ENCODE measurements at regions not wholly inside any gene's neighbourhood (a gene's known extent, or its start where the extent isn't known, plus 50 kb on each side); places are given as distances from the start of the nearest gene placed in this dataset.

DNA sequence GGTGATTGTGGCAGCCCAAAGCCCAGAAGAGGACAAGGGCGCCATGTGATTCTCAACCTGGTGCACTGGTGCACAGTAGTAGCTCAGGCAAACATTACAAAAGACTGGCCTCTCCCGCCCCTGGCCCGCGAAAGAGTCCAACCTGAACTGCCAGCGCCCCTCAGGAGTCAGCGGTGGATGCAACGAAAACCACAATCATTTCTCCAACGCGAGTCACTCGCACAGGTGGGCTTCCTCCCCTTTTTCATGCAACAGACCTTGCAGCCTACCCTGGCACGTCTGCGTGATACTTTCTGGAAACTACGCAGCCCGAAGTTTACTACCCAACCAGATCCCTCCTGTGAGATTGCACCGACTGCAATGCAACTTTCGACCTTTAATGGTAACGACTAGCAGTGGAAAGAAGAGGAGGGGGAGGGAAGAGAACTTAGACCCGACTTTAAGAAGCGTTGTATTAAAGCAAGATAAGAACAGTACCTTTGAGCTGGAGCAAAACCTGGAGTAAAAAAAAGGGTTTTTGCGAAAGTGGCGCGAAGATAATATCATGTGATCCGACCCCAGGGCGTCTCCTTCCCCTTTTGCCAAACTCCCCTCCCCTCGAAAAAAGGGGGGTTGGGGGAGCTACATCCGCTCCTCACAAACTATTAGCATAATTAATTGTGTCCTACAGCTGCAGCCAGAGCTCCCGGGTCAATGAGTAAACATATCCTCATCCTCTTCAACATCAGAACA is 63.3 kb upstream of the CCDC160 start:
- no peak for DNase-seq

GRCh38 chrX:134174273-134174660 is 62.7 kb upstream of the CCDC160 start:
- no peak for DNase-seq

DNA sequence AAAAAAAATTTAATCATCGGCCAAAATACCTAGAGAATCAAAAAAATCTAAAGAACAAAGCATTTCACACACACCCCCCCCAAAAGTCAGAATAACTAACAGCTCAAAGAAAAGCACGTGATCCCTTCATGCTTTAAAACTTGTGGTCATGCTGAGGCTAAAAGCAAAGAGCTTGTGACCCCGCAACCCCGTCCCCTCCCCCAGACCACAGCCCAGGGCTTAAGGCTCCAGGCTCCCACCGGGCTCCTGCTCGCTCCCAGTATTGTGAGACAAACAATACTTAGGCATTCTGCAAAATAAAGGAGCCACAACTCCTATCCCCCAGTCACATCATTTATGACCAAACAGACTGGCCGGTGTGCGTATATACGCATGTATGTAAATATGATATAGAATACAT is 62.1 kb upstream of the CCDC160 start:
- no peak for DNase-seq

DNA sequence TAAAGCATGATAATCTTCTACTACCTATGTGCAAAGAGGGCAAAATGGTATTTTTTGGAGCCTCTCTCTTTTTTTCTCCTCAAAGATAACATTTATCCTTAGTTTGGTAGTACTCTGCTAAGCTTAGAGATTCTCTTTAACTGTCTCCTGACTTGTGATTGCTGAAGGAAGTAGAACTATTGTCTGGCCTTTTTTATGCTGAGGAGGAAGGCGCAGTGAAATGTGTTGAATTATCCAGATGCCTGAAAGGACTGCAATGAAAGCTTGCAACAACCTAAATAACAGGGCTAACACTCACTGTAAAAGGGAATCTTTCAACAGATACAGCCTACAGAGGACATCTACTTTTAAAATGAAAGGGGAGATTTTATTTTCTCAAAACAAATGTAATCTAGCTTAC is 59.5 kb upstream of the CCDC160 start:
- DNase-seq, result no peak

DNA sequence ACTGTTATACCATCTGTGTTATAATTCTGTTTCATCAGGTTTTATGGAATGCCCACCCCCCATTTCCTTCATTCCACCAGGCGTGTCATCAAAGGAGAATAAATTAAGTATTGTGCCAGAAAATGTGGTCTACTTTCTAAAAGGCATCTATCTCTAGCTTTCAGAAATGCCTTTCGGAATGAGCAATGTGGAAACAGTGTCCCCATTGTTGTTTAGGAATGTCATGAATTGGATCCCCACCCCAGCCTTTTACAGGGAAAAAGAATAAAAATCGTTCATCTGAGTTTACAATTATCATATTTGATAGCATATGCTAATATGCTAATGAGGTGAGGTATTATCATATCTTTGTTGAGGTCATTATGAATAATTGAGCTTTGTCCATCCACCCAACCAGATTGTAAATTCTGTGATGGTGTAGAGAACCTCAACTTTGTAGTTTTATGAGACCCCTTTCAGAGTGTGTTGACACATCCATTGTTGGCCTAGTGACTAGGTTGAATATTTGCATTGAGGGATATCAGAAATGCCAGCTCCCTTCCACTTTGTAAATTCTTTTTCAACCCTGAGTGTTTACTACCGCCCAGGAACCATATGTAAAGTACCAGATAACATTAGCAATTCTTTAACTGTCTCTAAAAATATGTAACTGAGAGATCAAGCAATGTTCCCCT is 56.2 kb upstream of the CCDC160 start:
- no peak for DNase-seq

DNA sequence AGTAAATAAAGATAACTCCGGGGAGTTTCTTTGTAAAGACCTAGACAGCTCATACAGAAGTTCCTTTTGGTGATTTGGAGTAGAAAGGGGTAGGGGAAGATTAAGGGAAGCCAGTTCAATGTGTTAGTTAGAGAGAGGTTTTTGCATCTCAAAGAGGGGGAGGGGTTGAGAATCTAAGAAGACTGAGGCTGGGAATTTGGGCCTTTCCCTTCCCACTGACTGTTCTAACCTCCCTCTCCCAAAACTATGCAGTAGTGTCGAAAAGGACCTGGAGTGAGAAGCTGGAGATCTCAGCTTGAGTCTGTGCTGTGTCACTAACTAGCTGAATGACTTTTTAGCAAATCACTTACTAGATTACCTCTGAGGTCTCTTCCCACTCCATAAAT is 55.7 kb upstream of the CCDC160 start:
- DNase-seq, result no peak

DNA sequence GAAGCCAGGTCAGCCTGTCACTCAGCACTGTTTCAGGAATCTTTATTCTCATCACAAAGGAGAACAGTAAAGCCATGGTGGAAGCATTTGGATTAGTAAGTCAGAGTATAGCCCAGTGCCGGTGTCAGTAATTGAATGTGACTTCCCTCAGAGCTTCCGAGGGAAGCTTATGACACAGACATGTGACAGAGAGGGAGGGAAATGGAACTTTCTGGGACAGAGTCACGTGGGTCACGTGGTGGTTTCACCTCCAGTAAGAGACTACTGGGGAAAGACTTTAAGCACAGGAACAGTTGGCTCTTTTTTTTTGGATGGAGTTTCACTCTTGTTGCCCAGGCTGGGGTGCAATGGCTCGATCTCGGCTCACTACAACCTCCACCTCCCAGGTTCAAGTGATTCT is 53.3 kb upstream of the CCDC160 start:
- DNase-seq, result no peak

DNA sequence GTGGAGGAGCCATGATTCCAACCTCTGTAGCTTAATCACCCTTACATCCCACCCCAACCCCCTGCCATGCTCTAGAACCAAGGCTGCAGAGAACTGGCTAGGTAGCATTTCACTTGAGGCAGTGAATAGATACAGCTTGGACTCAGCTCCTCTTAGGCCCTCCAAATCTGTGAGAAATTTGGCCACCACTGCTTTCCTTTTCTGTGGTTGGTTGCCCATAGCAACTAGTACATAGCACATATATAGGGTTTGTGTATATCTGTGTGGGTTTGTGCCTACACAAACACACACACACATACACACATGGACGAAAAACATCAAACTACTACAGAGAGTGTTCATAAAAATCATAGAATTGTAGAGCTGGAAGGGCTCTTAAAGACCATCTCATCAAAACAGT is 52.0 kb upstream of the CCDC160 start:
- no peak for DNase-seq

GRCh38 chrX:134186362-134187121 is 50.4 kb upstream of the CCDC160 start:
- DNase-seq, result no peak
